OCI-LY3 (cell line): ENCODE measurements at regions not wholly inside any gene's neighbourhood (a gene's known extent, or its start where the extent isn't known, plus 50 kb on each side); places are given as distances from the start of the nearest gene placed in this dataset.

Source experiments
- H2AFZ ChIP-seq: fragments of 200-600, 300-600 bp; shearing (Covaris generic); 2 replicates; pipeline ENCODE4 v1.6.0; 2014; ENCODE audit warnings: antibody characterized with exemption, low read depth, low read length
- H3K27ac ChIP-seq: fragments of 200-600, 300-600 bp; sonication (generic); 2 replicates; pipeline ENCODE4 v1.5.1; 2014; ENCODE audit warnings: mild to moderate bottlenecking, low read length, moderate library complexity, mixed read lengths
- H3K27me3 ChIP-seq: fragments of 200-600, 300-600 bp; sonication (generic); 2 replicates; pipeline ENCODE4 v1.6.1; 2014; ENCODE audit warnings: low read depth, low read length, mixed read lengths
- H3K36me3 ChIP-seq: fragments of 200-600, 300-600 bp; sonication (generic); replicated peaks from 2 replicates; pipeline ENCODE3; 2014; ENCODE audit warnings: low read depth, low read length, mixed read lengths
- H3K4me1 ChIP-seq: fragments of 300-600, 200-600 bp; sonication (generic); 2 replicates; pipeline ENCODE4 v1.6.1; 2014; ENCODE audit warnings: low read length, mixed read lengths
- H3K4me2 ChIP-seq: fragments of 200-600, 300-600 bp; sonication (generic); 2 replicates; pipeline ENCODE4 v1.6.1; 2014; ENCODE audit warnings: low read length, mixed read lengths
- H3K4me3 ChIP-seq: fragments of 300-600, 200-600 bp; sonication (generic); 2 replicates; pipeline ENCODE4 v1.5.1; 2014; ENCODE audit warnings: antibody characterized with exemption, mild to moderate bottlenecking, low read length, moderate library complexity
- H3K79me2 ChIP-seq: fragments of 300-600, 200-600 bp; shearing (Covaris generic); 2 replicates; pipeline ENCODE4 v1.6.1; 2014; ENCODE audit warnings: mild to moderate bottlenecking, low read length, mixed read lengths
- H3K9ac ChIP-seq: fragments of 300-600, 200-600 bp; shearing (Covaris generic); 2 replicates; pipeline ENCODE4 v1.6.0; 2014; ENCODE audit warnings: mild to moderate bottlenecking, low read length, moderate library complexity
- H3K9me3 ChIP-seq: fragments of 200-600, 300-600 bp; shearing (Covaris generic); 2 replicates; pipeline ENCODE4 v1.6.1; 2014; ENCODE audit warnings: low read length, mixed read lengths; ENCODE audit not compliant: insufficient read depth
- H4K20me1 ChIP-seq: fragments of 200-600, 300-600 bp; sonication (generic); 2 replicates; pipeline ENCODE4 v1.6.1; 2016; ENCODE audit warnings: low read length, mixed read lengths; ENCODE audit not compliant: insufficient read depth
- CTCF ChIP-seq: fragments of 200-600, 300-600 bp; sonication (generic); IDR thresholded peaks from 2 replicates; pipeline ENCODE4 v1.5.1; 2014; ENCODE audit warnings: antibody characterized with exemption, low read length, low read depth
- EZH2phosphoT487 ChIP-seq: fragments of 200-600 bp; shearing (Covaris generic); IDR thresholded peaks from 2 replicates; pipeline ENCODE4 v1.6.1; 2018; ENCODE audit warnings: antibody characterized with exemption, mixed run types, low read depth

GRCh38 chr5:17727098-17727497, 92.8 kb downstream of the TAF11L14 start:
- Histone ChIP-seq H3K27me3 (no peaks in the 10 kb centered on the region), H3K9ac (no peak overlapping the region), H3K79me2 (no peaks in the 10 kb centered on the region), H3K4me1 (no peaks in the 10 kb centered on the region), H3K9me3 (no peaks in the 10 kb centered on the region), H3K4me2 (no peak overlapping the region), H3K36me3 (no peaks in the 10 kb centered on the region), H2AFZ (no peak overlapping the region), H4K20me1 (no peaks in the 10 kb centered on the region), H3K4me3 (no peak overlapping the region), H3K27ac (no peak overlapping the region)
- TF ChIP-seq CTCF = no peak

GRCh38 chr5:17730421-17730820, 96.2 kb downstream of the TAF11L14 start:
- no peak overlapping the region for H3K27ac ChIP-seq
- H3K4me1 ChIP-seq = no peaks in the 10 kb centered on the region
- no peak overlapping the region for H3K9ac ChIP-seq
- no peak for TF ChIP-seq CTCF
- no peak for TF ChIP-seq EZH2phosphoT487
- no peak overlapping the region for H2AFZ ChIP-seq
- no peaks in the 10 kb centered on the region for H3K27me3 ChIP-seq
- H3K9me3 ChIP-seq = no peaks in the 10 kb centered on the region
- no peak overlapping the region for H3K4me2 ChIP-seq
- no peak overlapping the region for H3K4me3 ChIP-seq
- H3K36me3 ChIP-seq = no peaks in the 10 kb centered on the region
- H3K79me2 ChIP-seq = no peaks in the 10 kb centered on the region
- H4K20me1 ChIP-seq = no peaks in the 10 kb centered on the region

- no peaks in the 10 kb centered on the region for H3K36me3 ChIP-seq
- H3K4me2 ChIP-seq = no peak overlapping the region
- no peak overlapping the region for H3K27ac ChIP-seq
- H3K4me3 ChIP-seq = no peak overlapping the region
- no peaks in the 10 kb centered on the region for H3K9me3 ChIP-seq
- H3K27me3 ChIP-seq = no peaks in the 10 kb centered on the region
- H3K9ac ChIP-seq = no peak overlapping the region
- H4K20me1 ChIP-seq = no peaks in the 10 kb centered on the region
- no peaks in the 10 kb centered on the region for H3K4me1 ChIP-seq
- TF ChIP-seq CTCF = no peak
- TF ChIP-seq EZH2phosphoT487 = no peak
- H2AFZ ChIP-seq = no peak overlapping the region
- no peaks in the 10 kb centered on the region for H3K79me2 ChIP-seq
Observed at GRCh38 chr5:17732351-17732923, 98.2 kb downstream of the TAF11L14 start.

GRCh38 chr5:17734011-17734410, 99.8 kb downstream of the TAF11L14 start:
- H3K79me2 ChIP-seq = no peaks in the 10 kb centered on the region
- no peaks in the 10 kb centered on the region for H3K36me3 ChIP-seq
- TF ChIP-seq EZH2phosphoT487 (no peak), CTCF (no peak)
- H3K9me3 ChIP-seq = no peaks in the 10 kb centered on the region
- no peak overlapping the region for H2AFZ ChIP-seq
- H3K9ac ChIP-seq = no peak overlapping the region
- H3K27me3 ChIP-seq = no peaks in the 10 kb centered on the region
- H3K4me3 ChIP-seq = no peak overlapping the region
- no peaks in the 10 kb centered on the region for H4K20me1 ChIP-seq
- no peak overlapping the region for H3K4me2 ChIP-seq
- no peak overlapping the region for H3K27ac ChIP-seq
- H3K4me1 ChIP-seq = no peaks in the 10 kb centered on the region
